NCI-H146 treated with DMSO at 0.1 percent for 48 hours (cell line): ENCODE measurements at regions not wholly inside any gene's neighbourhood (a gene's known extent, or its start where the extent isn't known, plus 50 kb on each side); places are given as distances from the start of the nearest gene placed in this dataset.

ENCODE experiments used
- DNase-seq: peaks from one replicate; lab custom pipeline; 2025; ENCODE audit not compliant: unreplicated experiment; lab: John Stamatoyannopoulos, UW

DNA sequence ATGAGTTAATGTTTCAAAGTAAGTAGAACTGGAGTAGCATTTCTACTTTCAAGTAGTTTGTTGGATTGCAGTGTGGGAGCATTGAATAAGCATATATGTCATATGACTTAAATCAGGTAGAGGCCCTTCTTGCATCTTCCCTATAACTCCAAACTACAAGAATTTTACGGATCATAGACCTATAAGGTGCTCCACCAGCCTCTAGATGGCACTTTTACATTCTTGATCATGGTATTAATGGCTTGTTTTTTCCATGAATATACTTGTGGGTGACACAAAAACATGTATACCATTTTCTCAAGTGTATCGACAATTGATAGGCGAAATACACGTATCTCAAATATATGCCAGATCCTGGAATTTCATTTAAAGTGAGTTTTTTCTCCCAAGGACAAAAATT is 311.1 kb downstream of the ZPLD1 start:
- no peak for DNase-seq

DNA sequence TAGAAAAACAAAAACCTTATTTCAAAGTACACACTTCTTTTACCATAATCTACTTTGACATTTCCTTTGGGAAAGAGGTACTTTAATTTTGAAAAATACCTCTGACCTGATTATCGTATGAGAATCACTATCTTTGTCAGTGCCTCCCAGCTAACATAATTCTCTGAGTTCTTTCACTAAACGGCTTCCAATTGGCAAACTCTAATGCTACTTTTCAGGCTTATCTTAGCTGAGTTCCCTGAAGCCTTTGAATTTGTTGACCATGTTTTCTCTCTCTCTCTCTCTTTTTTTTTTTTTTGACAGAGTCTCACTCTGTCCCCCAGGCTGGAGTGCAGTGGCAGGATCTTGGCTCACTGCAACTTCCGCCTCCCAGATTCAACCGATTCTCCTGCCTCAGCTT is 312.8 kb downstream of the ZPLD1 start:
- no peak for DNase-seq

DNA sequence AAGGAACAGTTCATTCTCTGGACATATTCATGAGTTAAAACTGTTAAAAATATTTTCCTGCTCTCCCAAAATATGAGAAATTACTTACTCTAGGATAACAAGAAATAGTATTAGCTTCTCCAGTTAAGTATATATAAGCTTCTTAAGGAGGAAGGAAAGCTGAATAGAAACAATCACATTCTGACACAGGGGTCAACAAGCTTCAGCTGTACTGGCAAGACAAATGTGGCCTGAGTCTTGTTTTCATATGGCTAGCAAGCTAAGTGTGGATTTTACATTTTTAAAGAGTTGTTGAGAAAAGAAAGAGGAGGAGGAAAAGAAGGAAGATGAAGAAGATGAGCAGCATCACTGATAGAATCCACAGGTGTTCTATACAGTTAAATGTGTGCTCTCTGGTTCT is 313.8 kb downstream of the ZPLD1 start:
- DNase-seq, result no peak

DNA sequence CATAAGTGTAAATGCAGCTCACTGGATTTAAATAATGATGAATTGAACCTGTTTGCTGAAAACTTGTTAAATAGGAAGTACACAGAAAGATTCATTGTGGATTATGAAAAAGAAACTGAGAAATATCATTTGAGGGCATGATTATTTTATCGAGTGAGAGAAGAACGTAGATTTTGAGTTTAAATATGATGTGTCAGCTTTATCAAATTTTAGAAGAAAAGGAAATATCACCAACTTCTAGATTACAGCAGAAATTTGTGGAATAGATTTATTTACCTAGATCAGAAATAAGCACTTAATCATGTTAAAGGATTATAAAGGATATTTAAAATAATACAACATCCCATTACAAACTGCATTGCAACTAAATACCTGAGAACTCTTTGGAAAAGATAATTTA is 315.5 kb downstream of the ZPLD1 start:
- no peak for DNase-seq

DNA sequence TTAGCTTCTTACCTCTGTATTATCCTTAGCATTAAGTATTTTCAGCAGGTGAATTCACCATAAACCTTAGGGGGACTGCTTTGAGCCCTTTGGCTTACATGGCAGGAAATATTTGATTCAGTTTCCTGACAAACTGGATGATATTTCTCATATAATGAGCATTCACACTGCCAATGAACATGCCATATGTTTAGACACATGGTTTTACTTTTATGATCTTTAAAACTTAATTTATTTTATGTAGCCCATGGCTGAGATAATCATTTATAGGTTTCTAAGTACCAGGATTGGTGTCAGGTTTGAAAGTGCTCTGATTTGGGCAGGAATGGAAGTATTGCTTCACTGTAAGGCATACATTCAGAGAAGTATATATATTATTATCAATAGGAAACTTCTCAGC is 319.1 kb downstream of the ZPLD1 start:
- no peak for DNase-seq

DNA sequence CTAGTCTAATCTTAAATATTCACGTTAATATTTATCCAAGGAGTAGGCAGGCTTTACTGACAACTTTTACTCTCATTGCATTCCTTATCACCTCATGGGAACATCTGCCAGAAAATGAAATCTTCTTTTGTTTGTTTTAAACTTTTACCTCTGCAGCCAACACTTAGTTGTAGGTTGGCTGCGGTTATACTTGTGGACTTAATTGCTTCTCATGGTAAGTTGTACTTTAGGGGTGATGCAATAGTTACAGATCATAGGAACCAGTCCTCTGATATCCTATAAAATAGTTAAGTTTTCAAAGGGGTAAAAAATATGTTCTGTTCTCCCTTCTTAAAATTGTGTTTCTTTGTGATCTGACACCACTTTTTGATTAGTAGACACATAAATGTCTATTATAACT is 321.9 kb downstream of the ZPLD1 start:
- DNase-seq, result no peak

DNA sequence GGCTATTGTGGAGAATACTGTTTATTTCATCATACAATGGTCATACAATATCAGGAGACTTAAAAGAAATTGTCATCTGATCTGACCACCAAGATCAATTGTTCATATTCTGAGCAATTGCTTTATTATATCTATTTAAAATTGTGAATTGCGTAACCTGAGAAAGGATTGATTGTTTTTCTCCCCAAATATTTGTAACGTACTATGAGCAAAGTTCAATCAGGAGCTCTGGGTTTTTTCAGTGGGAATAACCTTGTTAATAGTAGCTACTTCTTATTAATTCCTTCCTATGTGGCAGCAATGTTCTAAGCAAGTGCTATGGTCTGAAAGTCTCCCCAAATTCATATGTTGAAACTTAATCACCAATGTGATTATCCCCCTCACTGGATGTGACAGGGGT is 323.1 kb downstream of the ZPLD1 start:
- DNase-seq, result no peak

DNA sequence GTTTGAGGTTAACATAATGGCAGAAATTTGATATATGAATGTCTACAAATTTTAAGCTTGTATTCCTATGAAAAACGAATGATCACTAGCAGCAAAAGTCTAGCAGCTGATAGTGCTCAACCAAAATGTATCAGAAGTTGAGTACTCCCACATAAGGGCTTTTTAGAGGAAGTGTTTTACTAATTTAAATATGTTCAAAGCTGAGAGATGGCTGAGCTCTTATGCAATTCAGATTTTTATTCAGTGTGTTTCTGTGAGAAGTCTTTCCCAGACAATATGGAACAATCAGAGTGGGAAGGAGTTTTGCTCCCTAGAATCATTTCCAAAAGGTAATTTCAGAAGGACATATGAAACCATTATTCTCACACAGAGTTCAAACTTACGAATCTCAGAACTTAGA is 327.0 kb downstream of the ZPLD1 start:
- DNase-seq, result no peak

DNA sequence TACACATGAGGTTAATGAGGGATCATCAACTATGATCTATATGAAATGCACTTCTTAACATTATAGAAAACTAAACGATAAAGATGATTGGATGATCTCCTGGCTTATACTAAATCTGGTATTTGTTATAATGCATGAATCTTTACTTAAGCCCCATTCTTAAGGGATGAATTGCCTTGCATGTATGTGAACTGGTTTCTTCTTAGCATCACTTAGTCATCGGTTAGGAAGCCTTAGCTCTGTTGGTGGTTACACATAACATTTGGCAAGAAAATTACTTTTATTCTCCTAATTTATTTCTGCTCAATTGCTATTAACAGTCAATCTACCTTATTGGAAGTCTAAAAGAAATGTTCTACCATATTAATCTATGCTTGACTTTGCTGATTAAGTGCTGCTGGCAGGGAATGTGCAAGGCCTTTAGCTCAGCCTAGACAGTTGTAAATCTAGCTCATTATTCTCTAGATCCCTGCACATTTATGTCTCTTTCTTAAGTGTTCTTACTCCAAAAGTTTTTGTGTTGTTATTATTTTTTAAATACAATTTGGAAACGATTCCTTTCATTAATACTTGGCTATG is 356.0 kb downstream of the ZPLD1 start:
- no peak for DNase-seq

DNA sequence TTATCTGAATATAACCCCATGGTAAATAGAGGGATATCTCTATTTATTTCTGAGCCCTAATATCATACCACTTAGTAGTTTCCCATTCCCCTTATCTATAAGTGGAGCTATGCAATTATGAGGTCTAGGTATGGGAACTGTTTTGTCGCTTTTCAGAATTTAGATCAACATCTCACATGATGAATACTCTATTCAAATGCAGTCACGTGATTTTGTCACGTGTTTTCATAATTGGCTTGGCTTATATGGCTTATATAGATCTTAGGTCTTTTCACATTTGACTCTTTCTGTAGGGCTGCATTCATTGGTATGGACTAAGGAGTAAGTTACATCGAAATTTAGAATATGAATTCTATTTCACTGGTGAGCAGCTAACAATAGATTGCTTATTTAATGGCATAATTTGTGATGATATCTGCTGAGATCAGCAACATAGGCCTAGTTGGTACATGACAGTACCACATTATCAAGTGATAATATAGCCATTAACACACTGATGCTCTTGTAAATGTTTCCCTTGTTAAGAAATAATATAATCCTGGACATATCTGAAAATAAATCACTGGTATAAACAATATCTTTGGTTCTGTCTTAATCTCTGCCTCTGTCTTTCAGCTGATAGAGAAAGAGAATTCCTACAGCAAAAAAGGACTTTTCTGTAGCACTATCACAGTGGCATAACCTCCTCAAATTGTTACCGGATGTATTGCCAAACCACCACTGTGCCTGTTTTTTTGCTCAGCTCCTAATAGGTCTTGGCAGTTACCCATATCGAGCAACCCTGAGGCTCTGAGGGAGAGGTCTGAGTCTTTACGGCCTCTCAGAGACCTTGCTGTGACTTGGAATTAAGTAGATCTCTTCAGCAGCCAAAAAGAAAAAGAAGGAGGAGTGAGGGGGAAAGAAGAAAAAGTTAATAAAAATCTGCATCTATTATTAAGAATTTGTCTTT is 357.1 kb downstream of the ZPLD1 start:
- no peak for DNase-seq

DNA sequence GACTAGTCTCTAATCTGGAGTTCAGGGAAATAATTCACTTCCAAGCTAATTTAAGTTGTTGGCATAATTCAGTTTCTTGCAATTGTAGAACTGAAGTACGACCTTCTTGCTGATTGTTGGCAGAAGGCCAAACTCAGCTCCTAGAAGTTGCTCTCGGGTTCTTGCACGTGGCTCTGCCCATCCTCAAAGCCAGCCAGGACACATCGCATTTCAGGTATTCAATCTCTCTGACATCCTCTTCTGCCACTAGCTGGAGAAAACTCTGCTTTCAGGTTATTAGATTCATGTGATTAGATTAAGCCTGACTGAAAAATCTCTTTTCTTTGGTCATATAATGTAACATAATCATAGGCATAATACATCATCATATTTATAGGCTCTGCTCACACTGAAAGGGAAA is 362.0 kb downstream of the ZPLD1 start:
- DNase-seq, result no peak

DNA sequence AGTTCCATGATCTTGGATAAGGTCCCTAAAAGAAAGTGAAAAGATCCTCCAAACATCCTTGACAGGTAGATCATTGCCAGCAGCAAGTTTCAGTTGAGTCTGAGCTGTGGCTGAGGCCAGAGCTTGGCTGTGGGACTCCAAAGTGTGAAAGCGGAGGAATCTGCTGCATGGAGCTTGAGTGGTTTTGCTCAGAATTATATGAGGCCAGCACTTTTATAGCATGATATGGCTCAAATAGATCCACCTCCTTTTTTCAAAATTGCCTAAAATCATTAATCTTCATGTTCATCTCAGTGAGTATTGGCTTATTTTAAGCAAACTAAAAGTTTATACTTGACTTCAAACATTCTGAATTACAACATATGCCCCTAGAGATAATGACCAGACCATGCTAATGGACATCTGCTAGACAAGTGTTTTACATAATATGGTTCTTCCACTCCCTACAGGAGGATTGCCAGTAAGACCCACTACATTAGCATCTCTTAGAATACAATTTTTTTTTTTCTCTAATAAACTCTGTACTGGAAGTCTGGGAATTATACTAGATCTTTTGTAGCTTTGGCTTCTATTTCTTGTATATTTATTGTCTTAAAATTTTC is 368.1 kb downstream of the ZPLD1 start:
- no peak for DNase-seq

DNA sequence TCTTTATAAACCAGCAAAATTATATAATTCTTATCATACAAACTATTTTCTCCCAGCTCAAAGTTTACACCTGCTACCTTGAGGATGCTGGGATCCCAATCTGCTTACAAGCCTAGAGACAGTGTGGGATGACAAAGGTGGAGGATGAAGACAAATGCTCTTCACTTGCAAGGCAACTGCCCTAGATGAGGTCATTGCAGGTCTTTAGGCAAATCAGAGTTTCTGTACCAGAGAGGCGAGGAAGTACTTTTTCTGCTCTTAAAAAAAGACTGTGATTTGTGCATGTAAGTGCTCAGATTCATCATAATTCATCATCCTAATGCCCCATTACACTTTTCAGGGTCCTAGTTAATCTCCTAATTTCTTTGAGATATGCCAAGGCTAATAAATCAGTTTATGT is 376.1 kb downstream of the ZPLD1 start:
- no peak for DNase-seq

DNA sequence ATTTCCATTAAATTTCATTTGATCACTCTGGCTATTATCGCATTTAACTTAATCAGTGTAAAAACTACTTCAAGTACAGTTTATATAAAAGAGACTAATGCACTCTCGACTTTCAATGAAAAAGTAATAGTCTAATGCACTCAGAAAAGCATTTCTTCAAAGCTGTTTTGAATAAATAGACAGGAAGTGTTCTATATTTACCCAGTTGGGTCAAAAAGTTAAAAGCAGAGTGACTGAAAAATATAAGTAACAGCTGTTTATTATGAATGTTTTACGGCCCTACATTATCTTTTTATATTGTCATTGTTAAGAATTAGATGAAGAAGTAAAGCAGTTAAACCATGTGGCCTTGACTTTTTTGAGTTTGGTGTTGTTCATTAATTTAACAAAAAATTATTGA is 391.8 kb downstream of the ZPLD1 start:
- DNase-seq, result no peak

DNA sequence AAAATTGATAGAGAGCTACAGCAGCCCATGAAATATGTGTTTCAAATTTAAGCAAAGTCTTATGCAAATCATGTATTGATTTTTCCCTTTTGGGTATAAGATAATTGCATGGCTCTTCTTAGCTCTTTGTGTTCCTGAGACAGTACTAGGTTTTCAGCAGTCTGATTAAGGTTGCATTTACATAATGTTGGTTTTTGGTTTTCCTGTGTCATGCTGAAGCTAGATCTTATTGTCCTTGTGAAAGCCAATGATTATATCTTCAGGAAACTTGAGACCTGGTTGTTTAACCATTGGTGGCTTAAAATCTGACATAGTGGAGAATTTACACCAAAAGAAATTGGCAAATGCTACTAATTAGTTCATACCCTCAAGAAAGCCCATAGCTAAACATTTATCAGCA is 392.6 kb downstream of the ZPLD1 start:
- no peak for DNase-seq

DNA sequence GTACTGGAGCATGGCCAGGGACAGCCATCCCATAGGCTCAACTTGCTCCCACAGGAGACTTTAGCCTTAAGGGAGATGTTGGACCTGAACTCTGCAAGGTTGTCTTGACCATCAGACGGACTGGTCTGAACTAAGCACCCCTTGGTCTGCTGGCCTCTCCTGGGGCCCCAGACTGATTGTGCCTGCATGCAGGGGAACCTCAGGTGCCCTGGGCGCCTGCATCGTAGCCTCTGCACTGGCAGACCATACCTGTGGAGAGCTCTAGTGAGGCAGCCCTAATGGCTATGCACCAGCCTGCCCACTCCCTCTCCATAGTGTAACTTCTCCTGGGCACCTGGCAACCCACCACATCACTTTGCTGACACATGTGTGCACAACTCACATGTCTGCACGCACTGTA is 395.6 kb downstream of the ZPLD1 start:
- DNase-seq, result no peak

DNA sequence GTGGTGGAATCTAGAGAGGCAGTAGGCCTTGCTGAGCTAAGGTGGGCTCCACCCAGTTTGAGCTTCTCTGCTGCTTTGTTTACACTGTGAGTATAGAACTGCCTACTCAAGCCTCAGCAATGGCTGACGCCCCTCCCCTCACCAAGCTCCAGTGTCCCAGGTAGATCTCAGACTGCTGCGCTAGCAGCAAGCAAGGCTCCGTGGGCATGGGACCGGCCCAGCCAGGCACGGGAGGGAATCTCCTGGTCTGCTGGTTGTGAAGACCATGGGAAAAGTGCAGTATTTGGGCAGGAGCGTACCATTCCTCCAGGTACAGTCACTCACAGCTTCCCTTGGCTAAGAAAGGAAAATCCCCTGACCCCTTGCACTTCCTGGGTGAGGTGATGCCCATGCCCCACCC is 407.1 kb downstream of the ZPLD1 start:
- no peak for DNase-seq

DNA sequence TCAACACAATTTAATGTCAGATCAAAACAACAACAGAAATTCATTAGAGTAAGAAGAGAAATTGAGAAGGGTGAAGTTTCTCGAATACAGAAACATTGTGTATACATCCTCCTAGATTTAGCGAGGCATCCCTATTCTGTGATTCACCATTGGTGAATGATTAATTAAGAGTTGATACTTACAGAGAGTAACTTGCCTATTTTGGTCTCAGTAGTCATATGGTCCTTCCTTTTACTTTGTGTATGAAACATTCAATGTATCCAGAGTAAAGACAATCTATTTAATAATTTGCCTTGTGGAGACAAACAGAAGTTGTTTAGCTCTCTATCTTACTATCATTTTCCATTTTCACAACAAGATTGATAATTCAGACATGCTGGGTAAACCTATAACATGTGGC is 432.0 kb downstream of the ZPLD1 start:
- DNase-seq, result no peak

DNA sequence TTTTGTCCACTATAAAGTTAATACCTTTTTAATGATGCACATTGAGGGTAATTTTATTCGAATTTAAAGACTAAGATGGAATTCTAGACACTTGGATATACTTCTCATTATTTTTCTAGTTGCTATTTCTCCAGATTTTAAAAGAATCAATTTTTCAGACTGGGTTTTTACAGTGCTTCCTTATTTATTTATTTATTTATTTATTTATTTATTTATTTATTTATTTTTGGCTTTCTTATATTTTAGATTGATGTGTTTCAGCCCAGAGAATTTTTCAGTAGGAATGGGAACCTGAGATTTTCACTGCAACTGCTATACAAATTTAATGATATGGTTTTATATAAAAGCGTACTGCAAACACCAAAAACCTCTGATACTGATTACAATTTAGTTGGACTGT is 448.7 kb downstream of the ZPLD1 start:
- DNase-seq, result no peak

DNA sequence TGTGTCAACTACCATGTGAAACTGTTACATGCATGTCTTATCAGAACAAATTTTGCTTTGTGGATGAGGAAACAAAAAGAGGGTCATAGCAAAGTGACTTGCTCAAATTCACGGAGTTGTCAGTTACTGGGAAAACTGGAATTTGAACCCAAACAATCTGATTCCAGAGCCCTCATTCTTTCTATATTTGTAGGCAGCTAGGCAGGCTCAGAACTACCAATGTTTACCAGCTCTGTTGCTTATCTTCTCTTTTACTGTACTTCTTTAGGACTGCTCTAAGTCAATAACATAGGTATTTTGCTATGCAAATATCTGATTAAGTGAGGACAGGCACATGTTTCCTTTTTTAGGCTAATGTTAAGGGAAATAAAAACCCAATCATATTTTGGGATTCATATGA is 450.5 kb downstream of the ZPLD1 start:
- no peak for DNase-seq

DNA sequence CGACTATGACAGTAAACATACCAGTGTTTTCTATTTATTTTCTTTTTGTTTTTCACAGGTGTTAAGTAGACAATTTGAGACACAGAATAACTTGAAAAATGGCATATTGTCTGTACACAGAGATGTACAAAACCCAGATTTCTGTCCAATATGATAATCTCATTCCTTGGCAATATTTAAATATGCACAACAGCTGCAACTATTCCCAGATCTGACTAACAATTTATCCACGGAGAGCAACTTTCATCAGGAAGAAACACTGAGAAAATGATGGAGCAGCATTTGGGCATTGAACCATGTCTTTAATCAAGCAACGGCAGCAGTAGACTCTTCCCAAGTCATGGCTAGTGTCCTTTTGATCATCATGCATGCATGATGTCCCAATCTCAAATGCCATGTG is 452.6 kb downstream of the ZPLD1 start:
- no peak for DNase-seq

DNA sequence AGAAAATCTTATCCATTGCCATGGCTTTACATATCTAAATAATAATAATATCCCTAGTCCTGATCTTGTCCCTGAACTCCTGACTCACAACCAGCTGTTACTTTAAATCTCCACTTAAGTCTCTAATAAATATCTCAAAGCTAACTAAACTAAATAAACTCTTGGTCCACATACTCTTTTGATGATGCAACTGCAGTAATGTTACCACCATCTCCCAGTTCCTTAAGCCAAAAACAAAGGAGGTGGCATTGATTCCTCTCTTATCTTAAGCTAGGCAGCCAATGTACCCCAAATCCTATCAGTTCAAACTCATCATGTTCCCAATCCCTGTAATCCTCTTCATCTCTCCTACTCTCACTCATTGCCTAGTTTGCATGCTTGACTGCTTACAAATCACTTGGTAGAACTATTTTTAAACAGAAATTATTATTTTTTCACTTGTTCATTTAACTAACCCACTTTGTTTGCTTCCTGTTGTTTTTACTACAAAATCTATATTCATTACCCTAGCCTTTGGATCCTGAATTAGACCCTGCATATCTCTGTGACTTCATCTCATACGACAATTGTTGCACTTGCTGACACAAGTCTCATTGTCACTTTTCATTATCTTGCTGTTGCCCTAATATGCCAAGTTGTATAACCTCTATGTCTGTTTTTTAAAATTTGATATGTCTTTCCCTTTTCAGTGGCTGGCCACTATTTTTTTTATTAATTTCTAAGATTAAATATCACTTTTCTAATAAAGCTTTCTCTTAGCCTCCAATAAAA is 462.2 kb downstream of the ZPLD1 start:
- no peak for DNase-seq
